Kasumi-1 (cell line): ENCODE measurements at regions not wholly inside any gene's neighbourhood (a gene's known extent, or its start where the extent isn't known, plus 50 kb on each side); places are given as distances from the start of the nearest gene placed in this dataset.
A peak's percentile ranks its signal among the peaks of the same experiment; 100 is the strongest.
"Not testable (repeated sequence)": the region's sequence is repeated elsewhere in the genome, so short reads cannot be mapped to it uniquely, and the experiment has no call there.

Experiments used
- DNase-seq, 2 experiments: peaks; one replicate each; lab custom pipeline; 2025; lab: John Stamatoyannopoulos, UW

DNA sequence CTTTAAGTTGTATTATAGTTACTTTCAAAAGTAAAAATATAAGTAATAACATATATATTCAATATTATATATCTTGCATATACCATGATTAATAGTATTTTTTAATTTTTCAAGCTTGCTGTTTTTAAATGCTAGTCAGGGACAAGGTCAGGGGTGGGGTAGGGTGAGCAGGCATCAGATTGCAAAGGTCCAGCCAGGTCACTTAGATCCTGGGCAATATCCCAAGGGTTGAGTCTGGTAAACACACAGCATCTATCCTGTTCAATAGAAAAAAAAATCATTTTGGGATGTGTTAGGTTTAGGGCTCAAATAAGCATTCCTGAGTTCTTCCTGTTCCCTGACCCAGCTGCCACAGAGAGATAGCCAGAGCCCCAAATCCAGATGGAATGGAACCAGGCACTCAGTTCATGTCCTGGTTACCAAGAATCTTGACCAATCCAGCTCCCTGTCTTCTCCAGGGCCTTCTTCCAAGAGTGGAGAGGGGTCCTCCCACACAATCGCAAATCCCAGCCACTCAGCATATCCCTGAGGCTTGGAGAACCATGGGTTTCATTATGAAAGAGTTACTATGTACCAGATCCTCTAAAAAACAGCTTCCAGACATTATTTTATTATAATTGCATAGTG, 134.9 kb upstream of the TOP1 start:
- DNase-seq = no peak

DNA sequence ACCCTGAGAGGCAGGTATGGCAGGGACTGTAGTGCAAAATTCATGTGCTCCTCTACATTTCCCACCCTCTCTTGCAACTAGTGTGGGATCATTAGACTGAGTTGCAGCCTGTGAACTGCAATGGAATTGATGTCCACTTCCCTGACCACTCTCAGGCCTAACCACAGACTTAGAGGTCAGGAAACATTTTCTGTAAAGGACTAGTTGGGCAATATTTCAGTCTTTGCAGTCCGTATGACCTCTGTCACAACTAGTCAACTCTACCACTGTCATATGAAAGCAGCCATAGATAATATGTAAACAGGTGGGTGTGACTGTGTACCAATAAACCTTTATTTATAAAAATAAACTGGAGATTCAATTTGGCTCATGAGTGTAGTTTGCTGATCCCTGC, 134.4 kb upstream of the TOP1 start:
- no peak for DNase-seq

DNA sequence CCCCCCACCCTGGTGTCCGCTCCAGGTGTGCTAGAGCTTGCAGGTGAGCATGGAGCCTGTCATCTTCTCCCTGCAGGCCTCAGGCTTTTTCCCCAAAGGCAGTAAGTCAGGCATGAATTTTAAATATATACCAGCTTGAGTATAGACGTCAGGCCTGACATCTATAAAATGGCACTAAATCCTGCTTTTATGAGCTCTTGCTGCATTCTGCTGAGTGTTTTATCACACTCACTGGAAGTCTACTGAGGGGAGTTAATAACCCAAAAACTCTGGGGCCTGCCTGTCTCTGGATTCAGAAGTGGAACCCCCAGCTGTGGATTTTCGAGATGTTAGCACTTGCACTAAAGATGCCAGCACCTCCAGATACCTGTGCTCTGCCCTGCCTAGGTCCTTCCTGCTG, 133.4 kb upstream of the TOP1 start:
- no peak for DNase-seq

DNA sequence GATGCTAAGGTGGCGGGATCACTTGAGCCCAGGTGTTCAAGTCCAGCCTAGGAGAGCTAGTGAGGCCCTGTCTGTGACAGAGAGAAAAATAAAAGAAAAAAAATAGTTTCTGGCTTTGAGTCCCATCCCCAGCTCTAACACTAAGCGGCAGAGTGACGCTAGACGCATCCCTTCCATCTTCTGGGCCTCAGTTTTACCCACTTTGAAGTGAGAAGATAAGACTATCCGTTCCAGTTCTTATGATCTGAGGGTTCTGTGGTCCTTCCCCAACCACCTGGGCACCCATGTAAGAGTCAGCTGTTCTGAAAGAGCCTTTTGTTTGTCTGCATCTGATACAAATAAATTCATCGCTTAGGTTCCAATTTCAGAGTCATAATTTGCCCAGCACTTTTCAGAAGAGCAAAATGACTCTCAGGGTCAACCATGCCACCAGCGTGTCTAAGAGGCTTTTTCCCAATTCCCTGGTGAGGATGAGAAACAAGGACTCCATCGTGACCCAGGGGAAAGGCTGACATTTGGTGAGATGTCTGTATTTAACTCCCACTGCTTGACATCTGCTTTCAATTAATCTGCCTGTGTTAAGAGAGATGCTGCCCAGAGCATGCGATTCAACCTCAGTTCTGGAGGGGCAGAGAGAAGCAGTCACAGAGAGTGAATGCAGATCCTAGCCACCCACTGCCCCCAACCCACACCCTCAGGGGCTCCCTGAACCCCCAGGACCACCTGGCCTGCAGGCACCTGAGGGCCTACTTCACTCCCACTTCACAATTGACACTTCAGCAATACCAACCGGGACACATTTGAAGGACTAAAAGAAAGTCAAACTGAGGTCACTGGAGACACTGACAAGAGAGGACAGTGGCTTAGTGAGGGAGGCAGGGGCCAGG, 131.6 kb upstream of the TOP1 start:
- no peak for DNase-seq

DNA sequence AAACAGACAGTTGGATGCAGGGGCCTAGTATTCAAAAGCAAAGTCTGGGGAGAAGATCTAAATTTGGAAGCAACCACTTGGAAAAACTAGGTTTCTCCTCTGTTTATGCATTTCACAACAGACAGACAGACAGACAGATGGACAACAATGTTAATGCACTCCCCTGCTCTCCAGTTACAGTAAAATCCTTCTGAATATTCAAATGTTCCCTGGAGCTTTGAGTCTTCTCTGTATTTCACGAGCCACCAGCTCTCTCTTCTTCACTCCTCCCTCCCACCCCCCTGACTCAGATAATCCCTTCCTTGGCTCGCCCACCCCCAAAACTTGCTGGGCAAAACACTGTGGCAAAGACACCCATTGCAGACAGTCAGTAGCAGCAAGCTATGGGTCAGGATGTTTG, 129.3 kb upstream of the TOP1 start:
- no peak for DNase-seq

DNA sequence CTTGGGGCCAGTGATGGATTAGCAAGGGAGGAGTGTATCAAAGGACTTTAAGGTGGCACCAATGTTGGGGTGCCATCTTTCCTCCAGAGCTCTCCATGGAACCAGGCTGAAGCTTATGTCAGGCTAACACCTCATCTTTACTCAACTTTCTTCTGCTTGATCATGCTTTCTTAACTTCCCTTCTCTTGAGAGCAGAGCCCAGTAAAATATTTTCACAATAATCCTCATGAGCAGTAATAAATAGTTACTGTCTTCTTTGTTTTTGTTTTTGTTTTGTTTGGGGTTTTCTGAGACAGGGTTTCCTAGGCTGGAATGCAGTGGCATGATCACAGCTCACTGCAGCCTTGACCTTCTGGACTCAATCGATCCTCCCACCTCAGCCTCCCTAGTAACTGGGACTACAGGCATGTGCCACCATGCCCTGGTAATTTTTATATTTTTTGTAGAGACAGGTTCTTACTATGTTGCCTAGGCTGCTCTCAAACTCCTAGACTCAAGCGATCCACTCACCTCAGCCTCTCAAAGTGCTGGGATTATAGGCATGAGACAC, 127.9 kb upstream of the TOP1 start:
- DNase-seq = no peak

DNA sequence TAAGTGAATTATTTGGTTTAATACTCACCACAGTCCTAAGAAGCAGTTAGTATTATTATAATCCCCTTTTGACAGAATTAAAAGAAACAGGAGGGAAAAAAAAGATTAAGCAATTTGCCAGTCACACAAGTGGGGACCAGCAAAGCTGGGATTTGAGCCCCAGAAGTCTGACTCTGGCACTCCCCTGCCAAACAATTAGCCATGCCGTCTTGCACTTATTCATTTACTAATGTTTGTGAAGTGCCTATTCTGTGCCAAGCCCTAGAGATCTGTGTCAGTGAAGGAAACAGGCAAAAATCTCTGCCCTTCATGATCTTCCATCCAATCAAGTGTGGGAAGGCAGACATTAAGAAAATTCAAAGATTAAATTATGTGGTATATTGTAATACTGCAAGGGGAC, 126.0 kb upstream of the TOP1 start:
- DNase-seq = no peak

DNA sequence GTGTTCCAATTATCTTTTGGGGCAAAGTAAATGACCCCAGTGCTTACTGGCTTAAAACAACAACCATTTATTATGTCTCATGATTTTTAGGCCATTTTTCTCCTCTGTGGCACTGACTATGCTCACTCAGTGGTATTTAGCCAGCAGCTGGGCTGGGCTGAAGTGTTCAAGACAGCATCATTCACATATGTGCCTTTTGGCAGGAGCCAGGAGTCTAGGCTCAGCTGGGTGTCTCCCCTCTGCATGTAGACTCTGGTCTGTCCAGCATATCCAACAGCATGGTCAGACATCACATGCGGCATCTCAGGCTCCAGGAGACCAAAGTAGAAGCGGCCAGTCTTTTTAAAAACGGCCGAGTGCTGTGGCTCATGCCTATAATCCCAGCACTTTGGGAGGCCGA, 120.3 kb upstream of the TOP1 start:
- DNase-seq = no peak

DNA sequence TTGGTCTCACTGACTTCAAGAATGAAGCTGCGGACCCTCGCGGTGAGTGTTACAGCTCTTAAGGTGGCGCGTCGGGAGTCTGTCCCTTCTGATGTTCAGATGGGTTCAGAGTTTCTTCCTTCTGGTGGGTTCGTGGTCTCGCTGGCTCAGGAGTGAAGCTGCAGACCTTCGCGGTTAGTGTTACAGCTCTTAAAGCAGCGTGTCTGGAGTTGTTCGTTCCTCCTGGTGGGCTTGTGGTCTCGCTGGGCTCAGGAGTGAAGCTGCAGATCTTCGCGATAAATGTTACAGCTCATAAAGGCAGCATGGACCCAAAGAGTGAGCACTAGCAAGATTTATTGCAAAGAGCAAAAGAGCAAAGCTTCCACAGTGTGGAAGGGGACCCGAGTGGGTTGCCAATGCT, 119.1 kb upstream of the TOP1 start:
- not testable (repeated sequence) for DNase-seq

DNA sequence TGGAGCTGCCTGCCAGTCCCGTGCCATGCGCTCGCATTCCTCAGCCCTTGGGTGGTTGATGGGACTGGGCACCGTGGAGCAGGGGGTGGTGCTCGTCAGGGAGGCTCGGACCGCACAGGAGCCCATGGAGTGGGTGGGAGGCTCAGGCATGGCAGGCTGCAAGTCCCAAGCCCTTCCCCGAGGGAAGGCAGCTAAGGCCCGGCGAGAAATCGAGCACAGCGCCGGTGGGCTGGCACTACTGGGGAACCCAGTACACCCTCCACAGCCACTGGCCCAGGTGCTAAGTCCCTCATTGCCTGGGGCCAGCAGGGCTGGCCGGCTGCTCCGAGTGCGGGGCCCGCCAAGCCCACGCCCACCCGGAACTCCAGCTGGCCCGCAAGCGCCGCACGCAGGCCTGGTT, 118.2 kb upstream of the TOP1 start:
- DNase-seq = not testable (repeated sequence)

DNA sequence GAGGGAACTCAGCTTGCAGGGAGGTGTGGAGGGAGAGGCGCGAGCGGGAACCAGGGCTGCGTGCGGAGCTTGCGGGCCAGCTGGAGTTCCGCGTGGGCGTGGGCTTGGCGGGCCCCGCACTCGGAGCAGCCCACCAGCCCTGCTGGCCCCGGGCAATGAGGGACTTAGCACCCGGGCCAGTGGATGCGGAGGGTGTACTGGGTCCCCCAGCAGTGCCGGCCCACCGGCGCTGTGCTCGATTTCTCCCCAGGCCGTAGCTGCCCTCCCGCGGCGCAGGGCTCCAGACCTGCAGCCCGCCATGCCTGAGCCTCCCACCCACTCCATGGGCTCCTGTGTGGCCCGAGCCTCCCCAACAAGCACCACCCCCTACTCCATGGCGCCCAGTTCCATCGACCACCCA, 117.5 kb upstream of the TOP1 start:
- not testable (repeated sequence) for DNase-seq

DNA sequence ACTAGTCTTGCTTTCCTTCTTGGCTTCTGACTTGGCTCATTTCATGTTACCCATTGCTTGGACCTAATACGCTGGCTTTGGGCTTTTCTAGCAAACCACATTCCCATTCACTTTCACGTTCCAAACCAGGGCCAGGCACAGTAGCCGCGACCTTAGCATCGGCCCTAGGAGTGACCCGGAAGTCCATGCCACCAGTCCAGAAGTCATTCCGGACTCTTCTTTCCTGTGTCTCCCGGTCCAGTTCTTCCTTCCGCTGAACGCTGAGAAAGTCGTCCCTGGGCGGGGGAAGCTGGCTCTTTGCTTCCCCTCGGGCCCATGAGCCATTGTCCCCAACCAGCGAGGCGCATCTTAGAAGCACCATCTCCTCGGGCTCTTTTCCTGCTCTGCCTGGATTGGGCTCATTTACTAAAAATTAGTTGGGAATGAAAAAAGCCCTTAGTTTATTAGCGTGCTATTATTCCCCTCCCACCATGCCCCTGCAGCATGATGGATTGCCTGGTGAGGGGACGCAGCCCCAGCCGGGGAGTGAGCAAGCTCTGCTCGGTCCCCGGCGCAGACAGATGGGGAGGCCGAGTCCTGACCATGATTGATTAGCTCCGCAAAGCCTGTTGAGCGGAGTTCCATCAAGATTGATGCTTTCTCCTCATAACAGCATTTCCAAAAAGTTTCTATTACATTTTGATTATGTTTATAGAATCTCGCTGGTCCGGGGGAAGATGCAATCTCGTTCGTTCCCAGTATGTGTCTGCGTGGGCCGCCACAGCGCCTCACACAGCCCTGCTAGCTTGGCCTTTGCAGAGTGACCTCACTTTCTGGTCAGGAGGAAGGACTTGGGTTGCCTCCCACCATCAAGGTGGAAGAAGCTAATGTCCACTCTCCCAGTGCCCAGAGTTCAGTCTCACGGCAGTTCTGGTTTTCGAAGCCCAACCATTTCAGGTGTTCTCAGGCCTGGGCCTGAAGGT, 115.1 kb upstream of the TOP1 start:
- DNase-seq = no peak

DNA sequence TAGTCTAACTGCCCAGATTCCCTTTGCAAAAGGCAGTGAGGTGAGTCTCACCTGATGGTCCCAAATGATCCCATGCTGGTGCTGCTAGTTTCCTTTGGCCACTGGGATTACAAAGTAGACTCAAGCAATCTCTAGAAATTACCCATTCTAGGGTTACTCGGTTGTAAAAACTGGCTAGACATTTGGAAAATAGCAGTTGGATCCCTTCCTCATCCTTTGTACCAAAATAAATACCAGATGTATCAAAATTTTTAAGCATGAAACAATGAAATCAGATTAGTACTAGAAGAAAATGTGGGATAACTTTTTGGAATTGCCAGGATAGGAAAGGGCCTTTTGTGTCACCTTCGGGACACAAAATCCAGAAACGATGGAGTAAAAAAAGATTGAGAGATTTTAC, 112.9 kb upstream of the TOP1 start:
- DNase-seq = no peak

DNA sequence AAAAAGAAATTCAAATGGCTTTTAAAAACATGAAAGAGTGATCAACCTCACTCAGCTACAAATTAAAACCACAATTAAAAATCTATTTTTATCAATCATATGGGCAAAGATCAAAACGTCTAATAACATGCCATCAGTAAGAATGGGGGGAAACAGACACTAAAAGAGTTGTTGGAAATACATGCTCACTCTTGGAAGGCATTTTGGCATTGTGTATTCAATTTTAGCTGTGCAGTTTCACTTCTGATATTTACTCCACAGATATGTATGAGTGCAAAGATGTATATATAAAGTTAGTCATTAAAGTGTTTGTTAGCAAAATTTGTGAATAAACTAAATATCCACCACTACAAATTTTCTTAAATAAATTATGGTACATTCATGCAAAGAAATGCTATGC, 112.3 kb upstream of the TOP1 start:
- DNase-seq = no peak

DNA sequence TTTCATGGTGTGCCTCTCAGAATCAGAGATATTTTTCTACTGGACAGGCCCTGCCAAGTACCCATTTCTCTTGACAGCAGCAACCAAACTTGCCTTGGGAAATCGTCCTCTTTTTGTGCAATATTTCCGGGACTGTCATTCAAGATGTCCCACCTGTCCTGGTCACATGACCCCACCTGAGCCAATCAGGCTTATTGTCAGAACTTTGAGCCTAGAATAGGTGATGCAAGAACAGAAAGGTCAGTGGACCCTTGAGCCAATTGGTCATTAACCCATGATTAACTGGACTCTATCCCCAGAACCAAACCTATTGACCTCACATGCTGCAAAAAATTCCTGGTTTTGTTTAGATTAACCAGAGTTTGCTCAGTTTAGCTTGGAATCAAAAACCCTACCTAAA, 108.3 kb upstream of the TOP1 start:
- no peak for DNase-seq

DNA sequence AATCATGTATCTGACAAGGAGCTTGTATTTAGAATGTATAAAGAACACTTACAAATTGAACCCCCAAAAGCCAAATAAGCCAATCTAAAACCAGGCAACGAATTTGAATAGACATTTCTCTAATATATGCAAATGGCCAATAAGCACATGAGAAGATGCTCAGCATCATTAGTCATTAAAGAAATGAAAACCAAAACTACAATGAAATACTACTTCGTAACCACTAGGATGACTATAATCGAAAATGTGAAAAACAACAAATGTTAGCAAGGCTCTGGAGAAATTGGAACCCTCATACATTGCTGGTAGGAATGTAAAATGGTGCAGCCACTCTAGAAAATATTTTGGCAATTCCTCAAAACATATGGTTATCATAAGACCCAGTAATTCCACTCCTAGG, 105.8 kb upstream of the TOP1 start:
- no peak for DNase-seq

DNA sequence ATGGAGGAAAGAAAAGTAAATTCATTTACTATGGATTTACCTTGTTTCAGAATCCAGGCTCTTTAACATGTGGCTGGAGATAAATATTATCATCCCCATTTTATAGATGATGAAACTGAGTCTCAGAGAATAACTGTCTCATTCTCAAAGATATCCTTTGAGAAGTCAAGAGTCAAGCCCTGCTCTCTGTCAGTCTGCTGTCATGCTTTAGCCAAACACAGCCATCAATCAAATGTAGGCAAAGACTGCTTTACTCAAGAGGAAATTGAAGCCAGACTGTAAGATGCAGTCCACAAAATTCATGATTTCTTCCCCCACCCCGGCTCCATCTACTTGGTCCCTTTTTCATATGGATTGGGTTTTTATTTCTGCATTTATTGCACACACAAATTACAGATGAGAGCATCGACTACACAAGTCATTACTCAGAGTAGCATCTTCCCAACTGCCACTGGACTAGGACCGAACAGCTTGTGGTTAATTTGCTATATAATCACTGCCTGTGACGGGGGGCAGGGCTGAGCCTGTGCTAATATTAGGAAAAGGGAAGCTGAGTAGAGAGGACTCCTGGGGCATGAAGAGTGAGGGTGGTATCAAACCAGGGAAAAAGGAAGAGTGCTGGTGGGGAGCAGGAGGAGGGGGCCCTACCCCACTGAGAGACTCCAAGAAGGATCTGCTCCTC, 102.7 kb upstream of the TOP1 start:
- peak; percentile 35 to 56 for DNase-seq

DNA sequence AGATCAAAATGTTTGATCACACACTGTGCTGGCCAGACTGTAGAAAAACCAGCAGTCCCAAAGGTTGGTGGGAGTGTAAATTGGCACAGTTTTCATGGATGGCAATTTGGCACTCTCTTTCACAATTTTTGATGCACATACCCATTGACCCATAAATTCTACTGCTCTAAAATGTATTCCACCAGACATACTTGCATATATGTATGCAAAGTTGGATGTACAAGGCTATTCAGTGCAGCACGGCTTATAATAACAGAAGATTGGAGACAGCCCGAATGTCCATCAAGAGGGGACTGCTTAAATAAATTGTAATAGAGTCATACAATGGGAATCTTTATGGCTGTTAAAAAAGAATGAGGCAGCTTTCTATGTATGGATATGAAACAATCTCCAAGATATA, 101.7 kb upstream of the TOP1 start:
- no peak for DNase-seq

DNA sequence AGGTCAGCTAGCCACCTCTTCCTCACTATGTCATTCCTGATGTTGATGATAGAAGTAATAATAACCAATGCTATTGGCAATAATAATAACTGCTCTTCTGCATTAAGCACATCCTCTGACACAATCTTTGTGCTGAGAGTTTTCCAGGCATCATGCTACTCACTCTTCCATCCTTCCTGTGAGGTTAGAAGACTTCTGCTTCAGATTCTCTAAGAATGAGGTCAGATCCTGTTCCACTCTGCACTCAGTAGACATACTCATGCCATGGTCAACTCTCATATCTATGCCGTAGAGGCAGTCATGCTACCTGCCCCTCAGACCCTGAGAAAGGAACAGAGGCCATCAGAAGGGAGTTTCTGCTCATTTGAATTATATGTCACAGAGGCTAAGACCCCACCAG, 98.1 kb upstream of the TOP1 start:
- DNase-seq = no peak

DNA sequence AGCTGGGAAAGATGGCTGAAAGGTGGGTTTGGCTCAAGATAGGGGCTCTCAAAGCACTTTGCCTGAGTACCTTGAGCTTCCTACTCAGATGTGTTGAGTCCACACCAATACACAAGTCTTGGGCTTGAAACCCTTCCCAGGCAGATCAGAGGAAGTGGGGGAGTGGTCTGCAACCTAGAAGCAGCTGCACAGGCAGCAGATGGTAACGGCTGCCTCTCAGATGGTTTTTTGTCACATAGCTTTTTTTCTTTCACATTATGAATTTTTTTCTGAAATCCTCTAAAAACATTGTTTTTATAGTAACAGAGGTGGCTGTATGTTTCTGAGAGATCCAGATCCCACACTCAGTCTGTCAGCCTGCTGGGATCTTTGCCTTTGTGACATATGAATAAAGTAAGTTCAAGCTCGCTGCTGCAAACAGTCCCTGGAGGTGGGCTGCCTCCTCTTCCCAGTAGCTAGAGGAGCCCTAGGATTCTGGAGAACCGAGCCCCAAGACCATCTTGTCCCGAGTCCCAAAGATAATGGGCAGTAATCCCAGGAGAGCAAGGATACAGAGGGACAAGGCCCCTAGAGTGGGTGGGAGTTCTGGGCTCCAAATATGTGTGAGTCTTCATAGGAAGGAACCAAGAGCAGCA, 97.1 kb upstream of the TOP1 start:
- DNase-seq = peak; percentile 69 to 76

DNA sequence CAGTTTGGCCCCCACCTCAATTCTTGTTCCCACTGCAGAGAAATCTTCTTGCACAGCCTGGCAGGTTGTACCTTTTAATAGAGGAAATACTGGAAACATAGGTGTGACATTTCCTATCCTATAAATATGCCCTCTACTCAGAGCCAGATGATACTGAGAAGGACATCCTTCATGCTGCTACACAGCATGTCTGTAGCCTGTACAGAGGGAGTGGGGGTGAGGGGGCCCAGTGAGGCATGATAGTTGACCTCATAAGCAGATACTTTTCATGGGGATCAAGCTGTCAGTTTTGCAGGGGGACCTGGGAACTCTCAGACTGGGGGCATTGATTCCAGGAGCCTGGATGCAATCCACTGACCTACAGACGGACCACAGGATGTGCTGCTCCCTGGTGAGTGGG, 96.2 kb upstream of the TOP1 start:
- no peak for DNase-seq
